ENCODE measurements at regions not wholly inside any gene's neighbourhood (a gene's known extent, or its start where the extent isn't known, plus 50 kb on each side); places are given as distances from the start of the nearest gene placed in this dataset.

- peaks cover 19% of the 10 kb centered on the region for H3K4me1 ChIP-seq
- DNase-seq: no peak
- H3K4me3 ChIP-seq: no peak overlapping the region
- no peaks in the 10 kb centered on the region for H3K36me3 ChIP-seq (ENCODE audit: insufficient read depth in 1 of 2, low read depth in 1 of 2)
- 90 to 94% (median 93%) methylated on average over 6 of the region's 6 CpGs for WGBS, 3 donors
- no peak overlapping the region for H3K27ac ChIP-seq
- intact Hi-C loops (cut with DNase I): no loop called here
- no peak for ATAC-seq
- no peak for TF ChIP-seq CTCF (IDR thresholded peaks at IDR 0.05)
- peaks cover 0 to 8% (median 0%) of the 10 kb centered on the region in 3 donors for H3K27me3 ChIP-seq (ENCODE audit: insufficient read depth in 3 of 3, low read length in 2 of 3)
- no peaks in the 10 kb centered on the region for H3K9me3 ChIP-seq
These were observed 109.7 kb upstream of the MGAT5 start for GRCh38 chr2:134144081-134144596.

- DNase-seq: no peak
- Histone ChIP-seq H3K36me3 (ENCODE audit: insufficient read depth in 1 of 2, low read depth in 1 of 2) (no peaks in the 10 kb centered on the region), H3K9me3 (no peaks in the 10 kb centered on the region), H3K4me1 (peaks cover 14% of the 10 kb centered on the region), H3K27me3 (ENCODE audit: insufficient read depth in 3 of 3, low read length in 2 of 3) (peaks cover 0 to 13% (median 0%) of the 10 kb centered on the region in 3 donors), H3K27ac (no peak overlapping the region), H3K4me3 (no peak overlapping the region)
- ATAC-seq: no peak
- 63 to 70% (median 66%) methylated on average over 4 of the region's 4 CpGs for WGBS, 3 donors
- no peak for TF ChIP-seq CTCF (IDR thresholded peaks at IDR 0.05)
- intact Hi-C loops (cut with DNase I): no loop called here
These were observed 109.2 kb upstream of the MGAT5 start for GRCh38 chr2:134144651-134145050.

GRCh38 chr2:134145519-134145918, 108.4 kb upstream of the MGAT5 start:
- no peaks in the 10 kb centered on the region for H3K9me3 ChIP-seq
- no peaks in the 10 kb centered on the region for H3K36me3 ChIP-seq (ENCODE audit: insufficient read depth in 1 of 2, low read depth in 1 of 2)
- peaks cover 8% of the 10 kb centered on the region for H3K4me1 ChIP-seq
- no peak for TF ChIP-seq CTCF (IDR thresholded peaks at IDR 0.05)
- DNase-seq: no peak
- no peak overlapping the region for H3K27ac ChIP-seq
- no peak for ATAC-seq
- no peak overlapping the region for H3K4me3 ChIP-seq
- peaks cover 0 to 13% (median 0%) of the 10 kb centered on the region in 3 donors for H3K27me3 ChIP-seq (ENCODE audit: insufficient read depth in 3 of 3, low read length in 2 of 3)
- 96 to 97% (median 96%) methylated on average over 5 of the region's 5 CpGs for WGBS, 3 donors
- intact Hi-C loops (cut with DNase I): no loop called here

GRCh38 chr2:134146161-134146560, 107.7 kb upstream of the MGAT5 start:
- no peak overlapping the region for H3K4me3 ChIP-seq
- no peak for DNase-seq
- peaks cover 0 to 13% (median 0%) of the 10 kb centered on the region in 3 donors for H3K27me3 ChIP-seq (ENCODE audit: insufficient read depth in 3 of 3, low read length in 2 of 3)
- H3K27ac ChIP-seq: no peak overlapping the region
- H3K9me3 ChIP-seq: no peaks in the 10 kb centered on the region
- intact Hi-C loops (cut with DNase I): no loop called here
- TF ChIP-seq CTCF (IDR thresholded peaks at IDR 0.05): no peak
- ATAC-seq: no peak
- H3K4me1 ChIP-seq: peaks cover 8% of the 10 kb centered on the region
- WGBS, 3 donors: 68 to 69% (median 68%) methylated on average over 3 of the region's 3 CpGs
- no peaks in the 10 kb centered on the region for H3K36me3 ChIP-seq (ENCODE audit: insufficient read depth in 1 of 2, low read depth in 1 of 2)

- no peak for DNase-seq
- no peak overlapping the region for H3K27ac ChIP-seq
- no peaks in the 10 kb centered on the region for H3K36me3 ChIP-seq (ENCODE audit: insufficient read depth in 1 of 2, low read depth in 1 of 2)
- no peak for ATAC-seq
- peaks cover 0 to 11% (median 0%) of the 10 kb centered on the region in 3 donors for H3K27me3 ChIP-seq (ENCODE audit: insufficient read depth in 3 of 3, low read length in 2 of 3)
- no peak for TF ChIP-seq CTCF (IDR thresholded peaks at IDR 0.05)
- intact Hi-C loops (cut with DNase I): no loop called here
- no peaks in the 10 kb centered on the region for H3K9me3 ChIP-seq
- H3K4me1 ChIP-seq: peaks cover 8% of the 10 kb centered on the region
- H3K4me3 ChIP-seq: no peak overlapping the region
- WGBS, 3 donors: 28 to 45% (median 31%) methylated on average over 5 of the region's 5 CpGs
These were observed 107.3 kb upstream of the MGAT5 start for GRCh38 chr2:134146620-134147019.

Measured in psoas muscle (tissue), 7 donors.